Epithelial cell of esophagus (primary cell): ENCODE measurements at regions not wholly inside any gene's neighbourhood (a gene's known extent, or its start where the extent isn't known, plus 50 kb on each side); places are given as distances from the start of the nearest gene placed in this dataset.
A peak's percentile ranks its signal among the peaks of the same experiment; 100 is the strongest.

ENCODE experiments used
- DNase-seq: peaks from one replicate; pipeline ENCODE4 v3.0.0; 2010; ENCODE audit warnings: low read depth
- H3K4me3 ChIP-seq: 2 replicates; pipeline ENCODE4 v1.5.1; 2011; ENCODE audit warnings: mild to moderate bottlenecking, low read length, control low read depth
- TF ChIP-seq, protein P1 (sequence below): IDR thresholded peaks from 2 replicates; pipeline ENCODE4 v1.5.1; 2011; ENCODE audit warnings: low read depth, mild to moderate bottlenecking, low read length, control low read depth, inconsistent platforms; ENCODE audit not compliant: insufficient read depth; ENCODE audit errors: missing control alignments

- TF ChIP-seq, protein P1, sequence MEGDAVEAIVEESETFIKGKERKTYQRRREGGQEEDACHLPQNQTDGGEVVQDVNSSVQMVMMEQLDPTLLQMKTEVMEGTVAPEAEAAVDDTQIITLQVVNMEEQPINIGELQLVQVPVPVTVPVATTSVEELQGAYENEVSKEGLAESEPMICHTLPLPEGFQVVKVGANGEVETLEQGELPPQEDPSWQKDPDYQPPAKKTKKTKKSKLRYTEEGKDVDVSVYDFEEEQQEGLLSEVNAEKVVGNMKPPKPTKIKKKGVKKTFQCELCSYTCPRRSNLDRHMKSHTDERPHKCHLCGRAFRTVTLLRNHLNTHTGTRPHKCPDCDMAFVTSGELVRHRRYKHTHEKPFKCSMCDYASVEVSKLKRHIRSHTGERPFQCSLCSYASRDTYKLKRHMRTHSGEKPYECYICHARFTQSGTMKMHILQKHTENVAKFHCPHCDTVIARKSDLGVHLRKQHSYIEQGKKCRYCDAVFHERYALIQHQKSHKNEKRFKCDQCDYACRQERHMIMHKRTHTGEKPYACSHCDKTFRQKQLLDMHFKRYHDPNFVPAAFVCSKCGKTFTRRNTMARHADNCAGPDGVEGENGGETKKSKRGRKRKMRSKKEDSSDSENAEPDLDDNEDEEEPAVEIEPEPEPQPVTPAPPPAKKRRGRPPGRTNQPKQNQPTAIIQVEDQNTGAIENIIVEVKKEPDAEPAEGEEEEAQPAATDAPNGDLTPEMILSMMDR, result no peak
- DNase-seq, result no peak
- H3K4me3 ChIP-seq, result no peak overlapping the region
These were observed 342.8 kb upstream of the DDHD1 start for GRCh38 chr14:53495846-53496343.

DNA sequence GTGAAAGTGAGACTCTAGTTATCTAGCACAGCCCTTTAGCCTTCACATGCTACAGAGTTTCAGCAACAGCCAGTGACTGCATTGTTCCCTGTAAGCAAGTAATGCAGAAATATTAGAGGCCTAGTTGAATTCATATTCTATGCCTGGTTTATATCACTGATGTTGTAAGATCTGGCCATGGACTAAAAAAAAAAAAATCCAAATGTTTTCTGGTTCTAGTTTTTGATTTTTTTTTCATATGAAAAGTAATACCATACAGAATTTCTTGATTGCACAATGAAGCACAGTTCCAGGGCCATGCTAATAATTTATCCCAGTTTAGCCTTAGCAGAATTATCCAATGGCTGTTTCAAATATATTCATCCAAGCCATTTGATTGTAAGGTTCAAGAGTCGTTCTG, 341.5 kb upstream of the DDHD1 start:
- TF ChIP-seq, protein P1, result no peak
- no peak for DNase-seq
- no peak overlapping the region for H3K4me3 ChIP-seq

GRCh38 chr14:53493860-53494259, 340.7 kb upstream of the DDHD1 start:
- H3K4me3 ChIP-seq, result no peak overlapping the region
- DNase-seq, result no peak
- TF ChIP-seq, protein P1, result no peak

DNA sequence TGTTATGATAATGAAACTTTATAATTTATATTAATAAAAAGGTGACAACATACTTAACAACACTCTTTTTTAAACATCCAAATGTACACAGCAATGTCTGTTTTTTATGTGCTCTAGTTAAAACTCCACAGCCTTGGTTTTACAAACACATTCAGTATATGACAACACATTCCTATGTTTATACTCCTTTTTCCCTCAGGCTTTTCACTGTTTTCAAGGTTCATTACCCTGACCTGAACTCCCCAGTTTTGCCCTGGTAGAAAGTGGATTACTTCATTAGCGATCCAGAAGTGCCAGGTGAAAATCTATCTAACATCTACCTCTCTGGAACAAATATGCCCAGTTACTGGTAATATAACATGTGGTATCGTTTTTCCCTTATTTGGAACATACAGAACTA, 340.2 kb upstream of the DDHD1 start:
- no peak overlapping the region for H3K4me3 ChIP-seq
- TF ChIP-seq, protein P1, result no peak
- peak; percentile 22 for DNase-seq

- peak; percentile 11 for DNase-seq
- no peak overlapping the region for H3K4me3 ChIP-seq
- TF ChIP-seq, protein P1, result no peak
These were observed 338.8 kb upstream of the DDHD1 start for GRCh38 chr14:53491884-53492277.

GRCh38 chr14:53491256-53491883, 338.2 kb upstream of the DDHD1 start:
- TF ChIP-seq, protein P1, result no peak
- H3K4me3 ChIP-seq, result no peak overlapping the region
- peak; percentile 74 for DNase-seq

DNA sequence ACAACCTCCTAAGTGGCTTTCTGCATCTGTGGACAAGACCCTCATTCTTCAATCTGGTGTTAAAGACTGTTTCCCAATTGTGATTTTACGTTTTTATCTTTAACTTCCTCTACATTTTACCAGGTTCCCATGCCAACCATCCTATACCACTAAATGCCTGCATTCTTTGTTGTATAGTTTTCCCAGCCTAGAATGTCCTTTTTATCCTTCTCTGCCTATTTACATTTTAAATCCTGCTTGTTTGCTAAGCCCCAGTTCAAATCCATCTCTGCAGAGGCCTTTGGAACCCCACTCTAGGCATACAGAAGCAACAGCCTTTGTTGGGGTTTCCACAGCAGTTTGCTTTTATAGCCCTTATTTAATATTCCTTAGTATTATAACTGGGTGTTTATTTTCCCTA, 325.1 kb upstream of the DDHD1 start:
- TF ChIP-seq, protein P1, result no peak
- DNase-seq, result no peak
- H3K4me3 ChIP-seq, result no peak overlapping the region
